Endothelial cell of umbilical vein (primary cell): ENCODE measurements at regions not wholly inside any gene's neighbourhood (a gene's known extent, or its start where the extent isn't known, plus 50 kb on each side); places are given as distances from the start of the nearest gene placed in this dataset.

Source experiments
- BruUV-seq: library from RNA; stranded (reverse); fragments of 400-500 nt; replicated peaks from 2 replicates; lab custom pipeline; 2021; lab: Mats Ljungman, UMichigan
- CTCF ChIA-PET: fragments of 300-600, 350-600 bp; sonication (Branson Sonifier 250); formaldehyde crosslinking; loops from one replicate; lab custom pipeline; 2021; ENCODE audit warnings: antibody characterized with exemption, inconsistent platforms; lab: Charles Lee
- POLR2A ChIA-PET: fragments of 300-600, 350-600 bp; sonication (Branson Sonifier 250); formaldehyde crosslinking; loops from one replicate; lab custom pipeline; 2021; ENCODE audit warnings: antibody characterized with exemption, inconsistent platforms; lab: Charles Lee
- DNase-seq: peaks from one replicate; pipeline ENCODE4 v3.0.0-alpha.2; 2011; ENCODE audit warnings: low read depth, low spot score
- FAIRE-seq: peaks from 2 replicates; lab custom pipeline; 2011; peaks lifted over from hg19 to GRCh38; lab: Jason Lieb, UNC
- H2AFZ ChIP-seq: 2 replicates; pipeline ENCODE4 v1.6.0; 2012; ENCODE audit warnings: low read depth, low read length, control low read depth, inconsistent platforms
- H3K27ac ChIP-seq: 2 replicates; pipeline ENCODE4 v1.5.1; 2011; ENCODE audit warnings: low read depth, mild to moderate bottlenecking, control low read depth, low read length, moderate library complexity; ENCODE audit not compliant: insufficient read depth
- H3K27me3 ChIP-seq, 2 experiments: 2 replicates each; pipeline versions ENCODE4 v1.6.0 to v1.6.1; 2011; ENCODE audit warnings: low read length in 2 of 2, mixed read lengths in 1 of 2; ENCODE audit not compliant: control insufficient read depth in 2 of 2, insufficient read depth in 2 of 2
- H3K36me3 ChIP-seq, 2 experiments: 2 replicates in 1 of 2; 3 replicates in 1 of 2; pipeline ENCODE4 v1.5.1; 2011; ENCODE audit warnings: low read length in 2 of 2, mild to moderate bottlenecking in 1 of 2, moderate library complexity in 1 of 2; ENCODE audit not compliant: control insufficient read depth in 2 of 2, insufficient read depth in 2 of 2; ENCODE audit errors: extremely low read depth in 1 of 2
- H3K4me1 ChIP-seq: 3 replicates; pipeline ENCODE4 v1.5.1; 2011; ENCODE audit warnings: mild to moderate bottlenecking, low read length; ENCODE audit not compliant: control insufficient read depth, insufficient read depth; ENCODE audit errors: extremely low read depth
- H3K4me2 ChIP-seq: 2 replicates; pipeline ENCODE4 v1.6.1; 2011; ENCODE audit warnings: low read length, control low read depth, mixed read lengths; ENCODE audit not compliant: insufficient read depth
- H3K4me3 ChIP-seq, 3 experiments: fragments of 200-600 bp in 1 of 3; sonication (generic), shearing (Covaris generic) in 1 of 3; replicated peaks in 1 of 3; 2 replicates each; pipeline ENCODE4 v1.5.1; 2011 to 2016; ENCODE audit warnings: control low read depth in 3 of 3, low read length in 3 of 3, mild to moderate bottlenecking in 2 of 3, inconsistent platforms in 1 of 3, low read depth in 1 of 3, moderate library complexity in 1 of 3; ENCODE audit not compliant: insufficient read depth in 1 of 3
- H3K79me2 ChIP-seq: 2 replicates; pipeline ENCODE4 v1.6.0; 2012; ENCODE audit warnings: low read length, inconsistent platforms; ENCODE audit not compliant: control insufficient read depth, insufficient read depth
- H3K9ac ChIP-seq: replicated peaks from 2 replicates; pipeline ENCODE3; 2011; ENCODE audit warnings: low read length, control low read depth; ENCODE audit not compliant: insufficient read depth; ENCODE audit errors: extremely low read depth
- H3K9me1 ChIP-seq: replicated peaks from 3 replicates; pipeline ENCODE4 v1.6.0; 2011; ENCODE audit warnings: mild to moderate bottlenecking, low read length; ENCODE audit not compliant: control insufficient read depth, insufficient read depth; ENCODE audit errors: extremely low read depth
- H3K9me3 ChIP-seq: replicated peaks from 2 replicates; pipeline ENCODE4 v1.5.1; 2012; ENCODE audit warnings: low read length, inconsistent platforms; ENCODE audit not compliant: control insufficient read depth, insufficient read depth
- H4K20me1 ChIP-seq: replicated peaks from 2 replicates; pipeline ENCODE3; 2011; ENCODE audit warnings: mild to moderate bottlenecking, low read length; ENCODE audit not compliant: control insufficient read depth, insufficient read depth; ENCODE audit errors: extremely low read depth
- CTCF ChIP-seq, 2 donors: IDR thresholded peaks; 1 replicate in 1 of 2; 2 replicates in 1 of 2; pipeline ENCODE4 v1.5.1; 2011; ENCODE audit warnings: low read length in 2 of 2, mild to moderate bottlenecking in 2 of 2, moderate library complexity in 2 of 2, control low read depth in 1 of 2, inconsistent platforms in 1 of 2, low read depth in 1 of 2; ENCODE audit not compliant: insufficient read depth in 1 of 2; ENCODE audit errors: extremely low read depth in 1 of 2
- EZH2 ChIP-seq: IDR thresholded peaks from 2 replicates; pipeline ENCODE4 v1.6.1; 2012; ENCODE audit warnings: borderline replicate concordance, low read depth, mild to moderate bottlenecking, moderate library complexity, low read length, inconsistent platforms; ENCODE audit not compliant: severe bottlenecking
- FOS ChIP-seq: IDR thresholded peaks from 2 replicates; pipeline ENCODE4 v1.6.1; 2011; ENCODE audit warnings: mild to moderate bottlenecking, low read length, moderate library complexity, borderline replicate concordance; ENCODE audit not compliant: insufficient read depth
- GATA2 ChIP-seq: IDR thresholded peaks from 2 replicates; pipeline ENCODE4 v1.7.0; 2011; ENCODE audit warnings: low read depth, mild to moderate bottlenecking, moderate library complexity, mixed read lengths, low read length; ENCODE audit not compliant: insufficient read length, insufficient read depth
- JUN ChIP-seq: IDR thresholded peaks from 2 replicates; pipeline ENCODE4 v1.6.1; 2011; ENCODE audit warnings: borderline replicate concordance, low read depth; ENCODE audit not compliant: insufficient read length, insufficient read depth
- MAX ChIP-seq: IDR thresholded peaks from 2 replicates; pipeline ENCODE4 v1.6.1; 2011; ENCODE audit not compliant: insufficient read depth, insufficient read length
- MYC ChIP-seq: IDR thresholded peaks from one replicate; pipeline ENCODE4 v1.6.1; 2011; ENCODE audit warnings: mild to moderate bottlenecking, low read depth, low read length
- POLR2A ChIP-seq: IDR thresholded peaks from 2 replicates; pipeline ENCODE4 v1.6.1; 2012; ENCODE audit warnings: low read depth, mild to moderate bottlenecking, control low read depth, low read length
- POLR2AphosphoS5 ChIP-seq: IDR thresholded peaks from 2 replicates; pipeline ENCODE4 v1.6.1; 2012; ENCODE audit warnings: low read depth, mild to moderate bottlenecking, control low read depth, low read length, moderate library complexity; ENCODE audit not compliant: insufficient read depth
- dilution Hi-C: fragments of 300-500 bp; cut with MboI; formaldehyde crosslinking; loops from one replicate; pipeline ENCODE4 v1.15.0; 2019; ENCODE audit warnings: low sequenced_read_pairs; ENCODE audit not compliant: extremely low pct_ligation_motif_present
- intact Hi-C: fragments of 100-400 bp; cut with micrococcal nuclease; formaldehyde crosslinking; loops from one replicate; pipeline ENCODE4 v1.10.0; 2022

GRCh38 chrX:21014326-21014725, 359.9 kb upstream of the CNKSR2 start:
- Histone ChIP-seq H3K36me3 (no peaks in the 10 kb centered on the region), H3K9me1 (no peaks in the 10 kb centered on the region), H3K4me3 (no peak overlapping the region), H2AFZ (no peak overlapping the region), H3K79me2 (no peaks in the 10 kb centered on the region), H3K4me1 (no peaks in the 10 kb centered on the region), H3K9me3 (no peaks in the 10 kb centered on the region), H3K4me2 (no peak overlapping the region), H3K9ac (no peak overlapping the region), H3K27ac (no peak overlapping the region), H3K27me3 (no peaks in the 10 kb centered on the region), H4K20me1 (no peaks in the 10 kb centered on the region)
- POLR2A ChIA-PET, result no interaction called here
- FAIRE-seq (no peak), DNase-seq (no peak)
- dilution Hi-C loops, result no loop called here
- TF ChIP-seq EZH2, result no peak
- no peak for TF ChIP-seq MAX
- TF ChIP-seq POLR2A, result no peak
- no peak for TF ChIP-seq GATA2
- TF ChIP-seq MYC, result no peak
- TF ChIP-seq CTCF (IDR thresholded peaks at IDR 0.05; ENCODE audit: extremely low read depth in 1 of 2, insufficient read depth in 1 of 2, low read depth in 1 of 2, low read length in 2 of 2), result no peak
- TF ChIP-seq POLR2AphosphoS5, result no peak
- TF ChIP-seq FOS, result no peak
- TF ChIP-seq JUN, result no peak
- no TSS peak for BruUV-seq
- CTCF ChIA-PET, result no interaction called here
- intact Hi-C loops, result no loop called here
